Nephron progenitor cell (in vitro differentiated cells): ENCODE measurements at regions not wholly inside any gene's neighbourhood (a gene's known extent, or its start where the extent isn't known, plus 50 kb on each side); places are given as distances from the start of the nearest gene placed in this dataset.

Experiments used
- DNase-seq: peaks from one replicate; pipeline ENCODE4 v3.0.0; 2021
- H3K27ac Mint-ChIP-seq: 2 replicates; pipeline ENCODE4 v1.8.0; 2021; ENCODE audit warnings: mild to moderate bottlenecking, moderate library complexity, mixed read lengths
- H3K27me3 Mint-ChIP-seq: 2 replicates; pipeline ENCODE4 v1.8.0; 2021; ENCODE audit warnings: mild to moderate bottlenecking, low read depth, mixed read lengths; ENCODE audit not compliant: poor library complexity
- H3K36me3 Mint-ChIP-seq: 2 replicates; pipeline ENCODE4 v1.8.0; 2021; ENCODE audit warnings: low read depth, mixed read lengths
- H3K4me1 Mint-ChIP-seq: 2 replicates; pipeline ENCODE4 v1.8.0; 2021; ENCODE audit warnings: mixed read lengths
- H3K4me3 Mint-ChIP-seq: 2 replicates; pipeline ENCODE4 v1.8.0; 2021; ENCODE audit warnings: mild to moderate bottlenecking, moderate library complexity, mixed read lengths
- H3K9me3 Mint-ChIP-seq: 2 replicates; pipeline ENCODE4 v1.8.0; 2021; ENCODE audit warnings: mild to moderate bottlenecking, moderate library complexity, mixed read lengths
- CTCF ChIP-seq: fragments of 200-600 bp; sonication (generic); IDR thresholded peaks from 2 replicates; pipeline ENCODE4 v1.5.0; 2021; ENCODE audit warnings: antibody characterized with exemption

GRCh38 chr14:65303899-65304222, 108.7 kb upstream of the FUT8 start:
- no peak overlapping the region for H3K4me3 Mint-ChIP-seq
- peaks cover 27% of the 10 kb centered on the region for H3K4me1 Mint-ChIP-seq
- no peak for TF ChIP-seq CTCF
- DNase-seq: no peak
- no peaks in the 10 kb centered on the region for H3K9me3 Mint-ChIP-seq
- H3K27ac Mint-ChIP-seq: no peak overlapping the region
- H3K27me3 Mint-ChIP-seq: peaks cover 22% of the 10 kb centered on the region
- no peaks in the 10 kb centered on the region for H3K36me3 Mint-ChIP-seq

- H3K27ac Mint-ChIP-seq: no peak overlapping the region
These were observed 108.3 kb upstream of the FUT8 start for GRCh38 chr14:65304239-65304638.

GRCh38 chr14:65304963-65305362, 107.6 kb upstream of the FUT8 start:
- no peaks in the 10 kb centered on the region for H3K36me3 Mint-ChIP-seq
- no peaks in the 10 kb centered on the region for H3K9me3 Mint-ChIP-seq
- no peak for TF ChIP-seq CTCF
- no peak overlapping the region for H3K4me3 Mint-ChIP-seq
- H3K27me3 Mint-ChIP-seq: peaks cover 22% of the 10 kb centered on the region
- no peak for DNase-seq
- H3K4me1 Mint-ChIP-seq: peaks cover 27% of the 10 kb centered on the region
- H3K27ac Mint-ChIP-seq: no peak overlapping the region

More at GRCh38 chr14:65304239-65304638, 108.3 kb upstream of the FUT8 start:
- TF ChIP-seq CTCF: no peak
- H3K27me3 Mint-ChIP-seq: peaks cover 22% of the 10 kb centered on the region
- H3K4me1 Mint-ChIP-seq: peaks cover 27% of the 10 kb centered on the region
- H3K36me3 Mint-ChIP-seq: no peaks in the 10 kb centered on the region
- DNase-seq: no peak
- no peaks in the 10 kb centered on the region for H3K9me3 Mint-ChIP-seq
- no peak overlapping the region for H3K4me3 Mint-ChIP-seq

- Mint-ChIP-seq H3K4me1 (peaks cover 7% of the 10 kb centered on the region), H3K4me3 (no peak overlapping the region), H3K36me3 (no peaks in the 10 kb centered on the region), H3K27me3 (peaks cover 11% of the 10 kb centered on the region), H3K9me3 (peaks cover 4% of the 10 kb centered on the region), H3K27ac (no peak overlapping the region)
- TF ChIP-seq CTCF: no peak
- DNase-seq: no peak
These were observed 104.0 kb upstream of the FUT8 start for GRCh38 chr14:65308536-65308935.

GRCh38 chr14:65310568-65310967, 102.0 kb upstream of the FUT8 start:
- Mint-ChIP-seq H3K36me3 (no peaks in the 10 kb centered on the region), H3K27ac (no peak overlapping the region), H3K27me3 (peaks cover 7% of the 10 kb centered on the region), H3K4me1 (no peaks in the 10 kb centered on the region), H3K4me3 (no peak overlapping the region), H3K9me3 (peaks cover 4% of the 10 kb centered on the region)
- no peak for TF ChIP-seq CTCF
- DNase-seq: no peak

- no peaks in the 10 kb centered on the region for H3K27me3 Mint-ChIP-seq
These were observed 99.7 kb upstream of the FUT8 start for GRCh38 chr14:65312859-65313258.

More at GRCh38 chr14:65312859-65313258, 99.7 kb upstream of the FUT8 start:
- H3K4me3 Mint-ChIP-seq: no peak overlapping the region
- peaks cover 4% of the 10 kb centered on the region for H3K9me3 Mint-ChIP-seq
- DNase-seq: no peak
- H3K4me1 Mint-ChIP-seq: no peaks in the 10 kb centered on the region
- H3K36me3 Mint-ChIP-seq: no peaks in the 10 kb centered on the region
- H3K27ac Mint-ChIP-seq: no peak overlapping the region
- TF ChIP-seq CTCF: no peak
